ENCODE measurements at regions not wholly inside any gene's neighbourhood (a gene's known extent, or its start where the extent isn't known, plus 50 kb on each side); places are given as distances from the start of the nearest gene placed in this dataset.

GRCh38 chr18:6629635-6630140, 99.8 kb upstream of the ARHGAP28 start:
- Histone ChIP-seq H3K9me3 (no peaks in the 10 kb centered on the region), H3K36me3 (ENCODE audit: control insufficient read depth, insufficient read depth, low read length) (no peaks in the 10 kb centered on the region), H3K27me3 (replicated peaks; ENCODE audit: control insufficient read depth, insufficient read depth, low read length) (no peaks in the 10 kb centered on the region), H3K4me3 (ENCODE audit: low read depth, low read length) (no peak overlapping the region), H3K4me1 (no peaks in the 10 kb centered on the region)
- ChIA-PET POLR2A (no interaction called here), CTCF (no interaction called here)
- H3K4me3 Mint-ChIP-seq (ENCODE audit: unreplicated experiment), result no peak overlapping the region
- intact Hi-C loops (cut with micrococcal nuclease; ENCODE audit: unreplicated experiment), result no loop called here
- no peaks in the 10 kb centered on the region for H3K9me3 Mint-ChIP-seq (ENCODE audit: unreplicated experiment)
- peaks cover 7% of the 10 kb centered on the region for H3K4me1 Mint-ChIP-seq (ENCODE audit: low read depth, unreplicated experiment)
- DNase-seq, result no peak
- BruUV-seq (replicated peaks), result no TSS peak
- no peaks in the 10 kb centered on the region for H3K36me3 Mint-ChIP-seq (ENCODE audit: insufficient read depth, unreplicated experiment)
- no peak for TF ChIP-seq CTCF (IDR thresholded peaks at IDR 0.05; ENCODE audit: insufficient read depth in 1 of 2, low read depth in 1 of 2, low read length in 1 of 2, severe bottlenecking in 1 of 2, unreplicated experiment in 1 of 2)
- no peak overlapping the region for H3K27ac Mint-ChIP-seq (ENCODE audit: unreplicated experiment)
- H3K27me3 Mint-ChIP-seq (ENCODE audit: insufficient read depth, unreplicated experiment), result no peaks in the 10 kb centered on the region

- no peak overlapping the region for H3K4me3 Mint-ChIP-seq (ENCODE audit: unreplicated experiment)
- no TSS peak for BruUV-seq (replicated peaks)
- H3K36me3 Mint-ChIP-seq (ENCODE audit: insufficient read depth, unreplicated experiment), result no peaks in the 10 kb centered on the region
- peaks cover 13% of the 10 kb centered on the region for H3K4me1 Mint-ChIP-seq (ENCODE audit: low read depth, unreplicated experiment)
- no peak for TF ChIP-seq CTCF (IDR thresholded peaks at IDR 0.05; ENCODE audit: insufficient read depth in 1 of 2, low read depth in 1 of 2, low read length in 1 of 2, severe bottlenecking in 1 of 2, unreplicated experiment in 1 of 2)
- H3K36me3 ChIP-seq (ENCODE audit: control insufficient read depth, insufficient read depth, low read length), result no peaks in the 10 kb centered on the region
- POLR2A ChIA-PET, result no interaction called here
- H3K4me1 ChIP-seq, result no peaks in the 10 kb centered on the region
- CTCF ChIA-PET, result no interaction called here
- H3K4me3 ChIP-seq (ENCODE audit: low read depth, low read length), result no peak overlapping the region
- no peaks in the 10 kb centered on the region for H3K9me3 ChIP-seq
- DNase-seq, result no peak
- H3K27ac Mint-ChIP-seq (ENCODE audit: unreplicated experiment), result no peak overlapping the region
- no peaks in the 10 kb centered on the region for H3K27me3 Mint-ChIP-seq (ENCODE audit: insufficient read depth, unreplicated experiment)
- intact Hi-C loops (cut with micrococcal nuclease; ENCODE audit: unreplicated experiment), result no loop called here
- H3K27me3 ChIP-seq (replicated peaks; ENCODE audit: control insufficient read depth, insufficient read depth, low read length), result no peaks in the 10 kb centered on the region
- H3K9me3 Mint-ChIP-seq (ENCODE audit: unreplicated experiment), result no peaks in the 10 kb centered on the region
Measured at GRCh38 chr18:6633310-6633709, 96.2 kb upstream of the ARHGAP28 start.

GRCh38 chr18:6636091-6636490, 93.4 kb upstream of the ARHGAP28 start:
- H3K36me3 Mint-ChIP-seq (ENCODE audit: insufficient read depth, unreplicated experiment), result no peaks in the 10 kb centered on the region
- intact Hi-C loops (cut with micrococcal nuclease; ENCODE audit: unreplicated experiment), result no loop called here
- H3K9me3 Mint-ChIP-seq (ENCODE audit: unreplicated experiment), result no peaks in the 10 kb centered on the region
- ChIA-PET POLR2A (no interaction called here), CTCF (no interaction called here)
- Histone ChIP-seq H3K4me1 (no peaks in the 10 kb centered on the region), H3K9me3 (no peaks in the 10 kb centered on the region), H3K4me3 (ENCODE audit: low read depth, low read length) (no peak overlapping the region), H3K27me3 (replicated peaks; ENCODE audit: control insufficient read depth, insufficient read depth, low read length) (no peaks in the 10 kb centered on the region), H3K36me3 (ENCODE audit: control insufficient read depth, insufficient read depth, low read length) (no peaks in the 10 kb centered on the region)
- H3K27ac Mint-ChIP-seq (ENCODE audit: unreplicated experiment), result no peak overlapping the region
- DNase-seq, result no peak
- BruUV-seq (replicated peaks), result no TSS peak
- no peak overlapping the region for H3K4me3 Mint-ChIP-seq (ENCODE audit: unreplicated experiment)
- peaks cover 6% of the 10 kb centered on the region for H3K4me1 Mint-ChIP-seq (ENCODE audit: low read depth, unreplicated experiment)
- no peaks in the 10 kb centered on the region for H3K27me3 Mint-ChIP-seq (ENCODE audit: insufficient read depth, unreplicated experiment)
- no peak for TF ChIP-seq CTCF (IDR thresholded peaks at IDR 0.05; ENCODE audit: insufficient read depth in 1 of 2, low read depth in 1 of 2, low read length in 1 of 2, severe bottlenecking in 1 of 2, unreplicated experiment in 1 of 2)

All from Caco-2 (cell line).